Skeletal muscle satellite cell (primary cell): ENCODE measurements at regions not wholly inside any gene's neighbourhood (a gene's known extent, or its start where the extent isn't known, plus 50 kb on each side); places are given as distances from the start of the nearest gene placed in this dataset.

ENCODE experiments used
- H3K27me3 ChIP-seq: 2 replicates; pipeline ENCODE4 v1.7.0; 2013; ENCODE audit warnings: low read length; ENCODE audit not compliant: control insufficient read depth, insufficient read depth
- H3K36me3 ChIP-seq: 2 replicates; pipeline ENCODE4 v1.7.0; 2013; ENCODE audit warnings: mild to moderate bottlenecking, control low read depth, low read length; ENCODE audit not compliant: insufficient read depth
- H3K4me1 ChIP-seq: 2 replicates; pipeline ENCODE4 v1.7.0; 2013; ENCODE audit warnings: low read length; ENCODE audit not compliant: control insufficient read depth, insufficient read depth
- H3K4me2 ChIP-seq: 2 replicates; pipeline ENCODE4 v1.7.0; 2013; ENCODE audit warnings: mild to moderate bottlenecking, low read length
- H3K4me3 ChIP-seq: 2 replicates; pipeline ENCODE4 v1.7.0; 2013; ENCODE audit warnings: low read length
- H3K9ac ChIP-seq: 2 replicates; pipeline ENCODE4 v1.7.0; 2013; ENCODE audit warnings: mild to moderate bottlenecking, low read depth, low read length, moderate library complexity
- H3K9me3 ChIP-seq: replicated peaks from 2 replicates; pipeline ENCODE4 v1.7.0; 2013; ENCODE audit warnings: mild to moderate bottlenecking, control low read depth, low read length

- H3K4me1 ChIP-seq = peaks cover 5% of the 10 kb centered on the region
- H3K36me3 ChIP-seq = no peaks in the 10 kb centered on the region
- H3K4me2 ChIP-seq = no peak overlapping the region
- no peak overlapping the region for H3K4me3 ChIP-seq
- H3K9ac ChIP-seq = no peak overlapping the region
- no peaks in the 10 kb centered on the region for H3K9me3 ChIP-seq
- H3K27me3 ChIP-seq = peaks cover 55% of the 10 kb centered on the region
Observed at GRCh38 chr14:22403296-22403695, 185.7 kb downstream of the DAD1 start.

- Histone ChIP-seq H3K9ac (no peak overlapping the region), H3K9me3 (no peaks in the 10 kb centered on the region), H3K4me3 (no peak overlapping the region), H3K27me3 (peaks cover 65% of the 10 kb centered on the region), H3K4me1 (peaks cover 5% of the 10 kb centered on the region), H3K36me3 (no peaks in the 10 kb centered on the region), H3K4me2 (no peak overlapping the region)
Observed at GRCh38 chr14:22400655-22401259, 188.3 kb downstream of the DAD1 start.

GRCh38 chr14:22399776-22400175, 189.2 kb downstream of the DAD1 start:
- H3K36me3 ChIP-seq = no peaks in the 10 kb centered on the region
- H3K9ac ChIP-seq = no peak overlapping the region
- H3K4me2 ChIP-seq = no peak overlapping the region

GRCh38 chr14:22397221-22397737, 191.7 kb downstream of the DAD1 start:
- no peak overlapping the region for H3K4me3 ChIP-seq
- no peaks in the 10 kb centered on the region for H3K9me3 ChIP-seq
- H3K27me3 ChIP-seq = peaks cover 80% of the 10 kb centered on the region
- H3K4me2 ChIP-seq = no peak overlapping the region
- H3K9ac ChIP-seq = no peak overlapping the region
- H3K36me3 ChIP-seq = no peaks in the 10 kb centered on the region
- H3K4me1 ChIP-seq = peaks cover 5% of the 10 kb centered on the region

More at GRCh38 chr14:22399776-22400175, 189.2 kb downstream of the DAD1 start:
- Histone ChIP-seq H3K4me1 (peaks cover 5% of the 10 kb centered on the region), H3K4me3 (no peak overlapping the region), H3K27me3 (peaks cover 68% of the 10 kb centered on the region), H3K9me3 (no peaks in the 10 kb centered on the region)

GRCh38 chr14:22395803-22396202, 193.2 kb downstream of the DAD1 start:
- Histone ChIP-seq H3K4me1 (peaks cover 3% of the 10 kb centered on the region), H3K4me2 (no peak overlapping the region), H3K36me3 (no peaks in the 10 kb centered on the region), H3K4me3 (no peak overlapping the region), H3K9me3 (no peaks in the 10 kb centered on the region), H3K27me3 (peaks cover 79% of the 10 kb centered on the region), H3K9ac (no peak overlapping the region)

GRCh38 chr14:22394616-22395015, 194.4 kb downstream of the DAD1 start:
- Histone ChIP-seq H3K36me3 (no peaks in the 10 kb centered on the region), H3K27me3 (peaks cover 84% of the 10 kb centered on the region), H3K9me3 (no peaks in the 10 kb centered on the region), H3K4me1 (no peaks in the 10 kb centered on the region), H3K4me3 (no peak overlapping the region), H3K4me2 (no peak overlapping the region), H3K9ac (no peak overlapping the region)

GRCh38 chr14:22393796-22394195, 195.2 kb downstream of the DAD1 start:
- H3K27me3 ChIP-seq = peaks cover 86% of the 10 kb centered on the region
- no peak overlapping the region for H3K4me2 ChIP-seq
- H3K4me1 ChIP-seq = no peaks in the 10 kb centered on the region
- no peaks in the 10 kb centered on the region for H3K36me3 ChIP-seq
- H3K9me3 ChIP-seq = no peaks in the 10 kb centered on the region
- H3K4me3 ChIP-seq = no peak overlapping the region
- no peak overlapping the region for H3K9ac ChIP-seq

GRCh38 chr14:22391908-22392565, 197.0 kb downstream of the DAD1 start:
- Histone ChIP-seq H3K9me3 (no peaks in the 10 kb centered on the region), H3K27me3 (peaks cover 73% of the 10 kb centered on the region), H3K9ac (no peak overlapping the region), H3K4me2 (no peak overlapping the region), H3K36me3 (no peaks in the 10 kb centered on the region), H3K4me1 (no peaks in the 10 kb centered on the region), H3K4me3 (no peak overlapping the region)

- H3K36me3 ChIP-seq = no peaks in the 10 kb centered on the region
- H3K9me3 ChIP-seq = no peaks in the 10 kb centered on the region
- H3K4me1 ChIP-seq = no peaks in the 10 kb centered on the region
- peaks cover 72% of the 10 kb centered on the region for H3K27me3 ChIP-seq
- H3K9ac ChIP-seq = no peak overlapping the region
- H3K4me3 ChIP-seq = no peak overlapping the region
- no peak overlapping the region for H3K4me2 ChIP-seq
Observed at GRCh38 chr14:22390824-22391461, 198.1 kb downstream of the DAD1 start.

GRCh38 chr14:22390195-22390594, 198.8 kb downstream of the DAD1 start:
- Histone ChIP-seq H3K9me3 (no peaks in the 10 kb centered on the region), H3K4me3 (no peak overlapping the region), H3K36me3 (no peaks in the 10 kb centered on the region), H3K27me3 (peaks cover 70% of the 10 kb centered on the region), H3K4me1 (no peaks in the 10 kb centered on the region), H3K9ac (no peak overlapping the region), H3K4me2 (no peak overlapping the region)

GRCh38 chr14:22388669-22389595, 200.1 kb downstream of the DAD1 start:
- H3K4me2 ChIP-seq = no peak overlapping the region
- H3K27me3 ChIP-seq = peaks cover 66% of the 10 kb centered on the region
- no peaks in the 10 kb centered on the region for H3K9me3 ChIP-seq
- no peak overlapping the region for H3K9ac ChIP-seq
- no peak overlapping the region for H3K4me3 ChIP-seq
- no peaks in the 10 kb centered on the region for H3K4me1 ChIP-seq
- H3K36me3 ChIP-seq = no peaks in the 10 kb centered on the region
